Hematopoietic multipotent progenitor cell treated with erythropoietin and hydrocortisone succinate and interleukin-3 and kit ligand, for 15 days (in vitro differentiated cells): ENCODE measurements at regions not wholly inside any gene's neighbourhood (a gene's known extent, or its start where the extent isn't known, plus 50 kb on each side); places are given as distances from the start of the nearest gene placed in this dataset.

Experiments used
- DNase-seq: peaks from one replicate; pipeline ENCODE4 v3.0.0-alpha.2; 2015; ENCODE audit warnings: low spot score

DNA sequence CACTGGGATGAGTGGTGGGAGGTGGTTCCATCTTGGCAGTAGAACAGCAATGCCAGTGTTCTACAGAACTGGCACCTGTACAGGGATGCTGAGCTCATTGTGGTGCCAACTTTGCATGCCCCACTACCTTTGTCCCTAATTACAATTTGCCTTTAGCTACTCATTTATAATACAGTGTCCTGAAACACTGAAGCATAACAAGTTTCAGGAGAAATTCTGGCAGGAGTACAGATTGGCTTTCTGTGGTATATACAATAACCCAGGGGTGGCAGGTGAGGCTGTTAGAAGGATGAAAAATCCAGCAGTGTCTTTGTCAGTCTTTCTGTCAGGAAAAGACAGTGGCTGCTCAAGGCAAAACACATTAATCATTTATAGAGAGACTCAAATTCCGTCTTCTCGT, 240.3 kb downstream of the FAM76B start:
- no peak for DNase-seq

DNA sequence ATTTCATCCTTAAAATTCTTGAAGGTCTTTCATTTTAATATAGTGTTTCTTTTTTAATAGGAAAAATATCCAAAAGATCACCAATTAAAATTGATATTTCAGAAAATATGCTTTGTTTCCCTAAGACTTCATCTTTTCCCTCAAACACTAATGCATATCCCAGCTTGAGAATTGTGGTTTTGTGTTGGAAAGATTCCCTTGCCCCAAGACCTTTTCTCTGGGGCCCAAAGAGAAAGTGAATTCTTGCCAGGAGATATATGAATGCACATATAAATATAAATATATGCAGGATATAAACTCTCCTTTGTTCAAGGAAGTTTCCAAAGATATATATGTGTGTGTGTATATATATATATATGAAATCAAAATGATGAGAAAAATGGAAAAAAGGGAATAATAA, 241.2 kb downstream of the FAM76B start:
- no peak for DNase-seq

GRCh38 chr11:95547976-95548375, 241.6 kb downstream of the FAM76B start:
- DNase-seq: no peak

DNA sequence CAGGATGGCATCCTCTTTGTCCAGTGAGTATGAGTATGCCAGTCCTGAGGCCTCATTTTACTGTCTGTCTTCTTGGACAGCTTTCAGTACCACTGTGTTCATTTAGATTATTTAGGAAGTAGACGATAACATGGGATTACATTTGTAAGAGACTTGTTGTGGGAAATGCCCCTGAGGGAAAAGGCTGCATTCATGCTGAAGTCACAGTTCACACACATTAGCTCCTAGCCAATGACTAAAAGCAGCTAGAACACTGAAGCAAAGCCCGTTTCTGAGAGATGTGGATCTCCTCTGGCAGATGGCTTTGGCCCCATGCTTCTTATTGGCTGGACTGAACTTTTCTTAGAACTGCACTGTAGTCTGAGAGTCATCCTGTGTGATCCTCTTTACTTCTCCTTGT, 242.4 kb downstream of the FAM76B start:
- DNase-seq: no peak

- peak; percentile 7 for DNase-seq
These were observed 244.3 kb downstream of the FAM76B start for GRCh38 chr11:95545116-95545875.

DNA sequence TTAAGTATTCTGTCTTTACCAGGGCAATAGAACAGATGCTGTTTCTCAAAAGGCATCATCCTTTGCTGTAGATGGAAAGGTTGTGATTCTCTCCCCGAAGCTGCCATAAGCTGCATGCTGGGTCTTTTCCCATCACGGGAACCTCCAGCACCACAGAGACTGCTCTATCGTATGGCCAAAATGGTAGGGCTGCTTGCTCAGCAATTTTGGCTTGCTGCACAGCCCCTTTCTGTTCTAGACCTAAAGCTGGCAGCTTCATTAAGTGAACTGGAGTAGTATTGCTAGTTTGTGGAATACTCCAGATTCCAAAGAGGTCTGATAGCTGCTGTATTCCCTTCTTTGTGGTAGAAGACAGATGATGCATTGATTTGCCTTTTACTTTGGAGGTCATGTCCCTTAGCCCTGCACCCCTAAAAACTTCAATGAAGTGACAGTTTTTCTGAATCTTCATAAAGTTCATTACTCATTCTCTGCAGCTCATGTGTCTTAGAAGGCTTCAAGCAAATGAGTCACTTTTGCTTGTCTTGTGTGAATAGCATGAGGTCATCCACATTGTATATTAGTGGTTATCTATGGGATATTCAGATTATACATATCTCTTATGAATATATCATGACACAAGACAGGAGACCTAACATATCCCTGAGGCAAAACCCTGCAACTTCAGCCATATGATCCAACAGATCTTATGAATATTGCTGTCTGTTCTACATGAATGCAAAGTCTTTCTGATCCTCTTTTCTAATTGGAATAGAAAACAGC, 245.3 kb downstream of the FAM76B start:
- peak; percentile 9 for DNase-seq

DNA sequence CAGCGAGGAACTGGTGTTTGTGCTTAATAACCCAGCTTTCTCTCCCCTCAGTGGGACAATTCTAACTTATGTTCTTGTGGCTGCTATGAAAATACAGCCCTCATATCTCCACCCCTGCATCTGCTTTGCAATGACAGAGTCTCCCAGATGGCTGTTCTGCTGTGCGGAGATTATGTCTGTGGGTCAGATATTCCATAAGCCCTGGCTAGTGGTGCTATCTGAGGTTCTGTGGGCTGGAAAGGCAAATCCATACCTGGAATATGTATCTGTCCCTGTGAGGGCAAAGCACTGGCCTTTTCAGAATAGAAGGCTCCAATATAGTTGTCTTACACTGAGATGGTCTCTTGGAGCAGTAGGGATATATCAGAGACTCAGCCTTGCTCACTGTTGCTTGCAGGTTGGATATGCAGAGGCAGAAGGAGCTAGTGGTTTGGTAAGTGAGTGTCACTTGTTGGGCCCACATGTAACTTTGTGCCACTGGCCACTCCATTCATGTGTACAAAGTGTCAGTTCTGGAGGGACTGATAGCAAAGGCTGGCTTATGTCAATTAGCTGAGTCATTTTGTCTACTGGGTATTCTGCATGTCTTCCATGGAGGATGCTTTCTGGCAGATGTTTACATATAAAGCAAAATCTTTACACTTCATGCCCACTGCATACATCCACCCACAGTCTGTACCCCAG, 246.6 kb downstream of the FAM76B start:
- DNase-seq: peak; percentile 71

DNA sequence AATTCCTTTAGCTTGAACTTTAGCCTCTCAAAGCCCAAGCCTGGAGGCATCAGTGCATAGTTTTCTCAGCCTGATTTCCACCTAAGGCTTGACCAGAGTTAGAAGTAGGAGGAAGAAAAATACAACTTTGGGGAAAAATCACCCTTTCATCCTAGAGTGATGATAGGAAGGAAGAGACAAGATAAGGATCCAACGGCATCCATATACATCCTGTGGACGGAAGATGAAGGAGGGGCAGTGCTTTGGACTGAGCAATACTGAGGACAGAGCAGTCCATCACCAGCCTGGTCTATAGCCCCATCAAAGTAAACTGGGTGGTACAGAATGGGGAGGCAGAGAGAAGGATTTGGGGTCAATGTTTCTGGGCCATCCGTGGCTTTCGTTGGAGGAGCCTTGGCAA, 247.9 kb downstream of the FAM76B start:
- DNase-seq: no peak

- no peak for DNase-seq
These were observed 253.4 kb downstream of the FAM76B start for GRCh38 chr11:95536047-95536690.

- DNase-seq: no peak
These were observed 254.8 kb downstream of the FAM76B start for GRCh38 chr11:95534809-95535208.

- no peak for DNase-seq
These were observed 255.4 kb downstream of the FAM76B start for GRCh38 chr11:95534226-95534625.

DNA sequence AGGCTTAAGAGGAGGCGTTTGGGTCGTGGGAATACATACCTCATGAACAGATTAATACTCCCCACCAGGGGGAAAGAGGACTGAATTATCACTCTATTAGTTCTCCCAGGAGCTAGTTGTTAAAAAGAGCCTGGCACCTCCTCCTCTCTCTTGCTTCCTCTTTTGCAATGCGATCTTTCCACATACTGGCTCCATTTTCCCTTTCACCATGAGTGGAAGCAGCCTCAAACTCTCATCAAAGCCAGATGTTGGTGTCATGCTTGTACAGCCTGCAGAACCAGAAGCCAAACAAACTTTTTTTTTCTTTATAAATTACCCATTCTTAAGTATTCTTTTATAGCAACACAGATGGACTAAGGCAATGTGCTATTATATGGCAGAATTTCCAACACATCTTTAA, 258.5 kb downstream of the FAM76B start:
- DNase-seq: no peak

DNA sequence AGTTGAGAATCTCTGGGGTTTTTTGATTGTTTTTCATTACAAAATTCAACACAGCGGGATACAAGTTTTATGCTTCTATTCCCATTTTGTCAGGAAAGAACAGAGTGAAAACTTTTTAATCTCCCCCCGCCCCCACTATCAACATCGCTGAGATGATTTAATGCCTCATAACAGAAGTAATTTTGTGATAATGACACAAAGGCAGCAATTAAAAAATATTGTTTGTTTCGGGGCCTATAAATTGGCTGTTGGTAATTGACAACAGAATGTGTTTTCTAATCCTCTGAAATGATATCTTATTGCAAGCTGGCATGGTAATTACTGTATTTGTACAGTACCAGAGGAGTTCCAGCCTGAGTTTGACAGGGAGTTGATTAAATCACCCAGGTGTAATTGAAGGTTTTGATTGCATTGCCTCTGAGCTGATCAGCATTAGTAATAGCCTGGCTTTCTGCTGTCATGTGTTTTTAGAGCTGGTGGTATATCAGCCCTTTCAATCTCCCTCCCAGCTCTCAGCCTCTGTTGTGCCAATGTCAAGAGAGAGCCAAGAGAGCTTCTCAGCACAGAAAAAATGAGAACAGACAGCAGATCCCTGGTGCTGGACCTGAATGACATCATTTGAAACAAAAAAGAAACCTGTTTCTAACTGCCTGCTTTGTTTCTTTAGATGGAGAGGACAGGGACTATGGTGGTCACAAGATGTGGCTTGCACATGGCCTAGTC, 265.1 kb downstream of the FAM76B start:
- no peak for DNase-seq

- no peak for DNase-seq
These were observed 266.7 kb downstream of the FAM76B start for GRCh38 chr11:95522874-95523273.

- DNase-seq: no peak
These were observed 267.7 kb downstream of the FAM76B start for GRCh38 chr11:95521862-95522261.

GRCh38 chr11:95521133-95521542, 268.4 kb downstream of the FAM76B start:
- DNase-seq: peak; percentile 6

- DNase-seq: no peak
These were observed 269.0 kb downstream of the FAM76B start for GRCh38 chr11:95520369-95521132.

- DNase-seq: no peak
These were observed 269.7 kb downstream of the FAM76B start for GRCh38 chr11:95519912-95520311.

DNA sequence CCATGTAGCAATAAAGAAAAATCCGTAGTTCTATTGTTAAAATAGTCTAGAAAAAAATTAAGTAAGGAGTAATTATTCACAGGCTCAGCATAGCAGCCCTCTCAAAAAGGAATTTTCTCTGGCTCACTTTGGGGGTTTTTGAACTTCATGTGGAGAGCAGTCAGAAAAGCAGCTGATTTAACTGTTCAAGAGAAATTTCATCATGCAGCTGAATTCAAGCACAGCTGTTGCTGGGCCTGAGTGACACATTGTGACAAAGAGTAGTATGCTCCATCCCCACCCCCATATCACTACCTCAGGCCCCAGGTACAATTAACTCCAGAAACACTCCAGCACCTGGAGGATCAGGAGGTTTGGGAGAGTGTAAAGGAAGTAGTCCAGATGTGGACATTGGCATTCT, 272.1 kb downstream of the FAM76B start:
- no peak for DNase-seq

DNA sequence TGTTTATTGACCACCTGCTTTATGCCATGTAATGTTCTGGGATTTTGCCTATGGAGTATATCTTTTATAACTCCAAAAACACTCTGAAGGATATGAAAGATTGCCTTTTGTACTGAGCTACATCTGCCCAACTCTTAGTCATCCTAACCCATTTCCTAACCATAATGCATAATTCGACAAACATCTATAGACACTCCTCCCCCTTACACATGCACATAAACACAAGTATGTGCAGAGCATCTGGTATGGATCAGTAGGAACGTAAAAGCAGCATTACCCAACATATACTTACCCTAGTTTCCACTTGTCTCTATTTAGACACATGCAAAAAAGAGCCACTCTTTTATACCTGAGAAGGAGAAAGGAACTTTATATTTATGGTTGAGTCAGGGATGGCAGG, 272.8 kb downstream of the FAM76B start:
- DNase-seq: no peak

DNA sequence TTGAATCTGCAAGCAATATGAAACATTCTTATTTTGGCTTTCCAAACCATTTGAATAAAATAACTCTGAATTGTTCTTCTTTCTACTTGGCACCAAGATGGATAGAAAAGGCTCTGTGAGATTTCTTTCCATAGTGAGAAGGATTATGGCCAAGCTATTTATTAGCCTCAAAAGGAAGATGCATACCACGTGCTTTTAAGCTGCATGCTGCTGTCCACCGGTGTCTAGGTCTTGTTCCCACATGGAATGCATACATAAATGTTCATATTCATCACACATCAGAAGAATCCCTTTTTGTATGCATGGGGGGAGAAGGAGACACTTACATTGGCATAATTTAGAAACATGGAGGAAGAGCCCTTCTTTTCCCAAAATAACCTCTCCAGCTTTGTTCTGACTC, 273.4 kb downstream of the FAM76B start:
- no peak for DNase-seq
